ENCODE measurements at regions not wholly inside any gene's neighbourhood (a gene's known extent, or its start where the extent isn't known, plus 50 kb on each side); places are given as distances from the start of the nearest gene placed in this dataset.
A peak's percentile ranks its signal among the peaks of the same experiment; 100 is the strongest.

- DNase-seq (no peak), ATAC-seq (ENCODE audit: low read depth) (no peak)
- Histone ChIP-seq H3K4me2 (ENCODE audit: low read depth, low read length) (no peak overlapping the region), H4K8ac (ENCODE audit: low read depth in 2 of 2, low read length in 2 of 2) (no peak overlapping the region; a peak in 1 of 4 replicates), H3K27me3 (ENCODE audit: control insufficient read depth, insufficient read depth, low read length) (no peaks in the 10 kb centered on the region), H4K5ac (ENCODE audit: low read depth, low read length) (no peak overlapping the region), H3K9me1 (ENCODE audit: insufficient read depth, low read length) (peaks cover 32% of the 10 kb centered on the region), H3K9ac (ENCODE audit: low read depth, low read length) (no peak overlapping the region), H3K27ac (ENCODE audit: insufficient read depth, low read length) (no peak overlapping the region), H3K36me3 (ENCODE audit: control insufficient read depth, insufficient read depth, low read length) (no peaks in the 10 kb centered on the region), H4K91ac (ENCODE audit: insufficient read depth, low read depth, low read length) (peak overlapping the region; percentile 62; the same call in 1 of the 2 replicates), H2AK5ac (ENCODE audit: low read depth, low read length) (peak overlapping the region; percentile 94; the same call in 1 of the 2 replicates), H2BK5ac (ENCODE audit: low read depth, low read length, poor library complexity, severe bottlenecking) (no peak overlapping the region), H3K18ac (ENCODE audit: low read depth, low read length) (no peak overlapping the region), H3K56ac (ENCODE audit: extremely low read depth, insufficient read depth, low read length) (no peak overlapping the region; the same call in 1 of the 2 replicates), H2BK15ac (ENCODE audit: low read depth, low read length) (peak overlapping the region; percentile 64; the same call in 2 of the 3 replicates), H3K79me1 (ENCODE audit: low read depth in 1 of 2, low read length in 2 of 2) (0 out of 4 replicates have a peak, but pooled peaks cover 0 to 6% of the 10 kb centered on the region in 2 experiments), H4K20me1 (ENCODE audit: insufficient read depth, low read length) (no peaks in the 10 kb centered on the region), H3K9me3 (ENCODE audit: control insufficient read depth, insufficient read depth, low read length) (no peaks in the 10 kb centered on the region), H2AK9ac (replicated peaks; ENCODE audit: low read depth, low read length, poor library complexity) (peak overlapping the region; percentile 55), H3K4me1 (ENCODE audit: control insufficient read depth, insufficient read depth, low read length) (peaks cover 24% of the 10 kb centered on the region), H3K14ac (replicated peaks; ENCODE audit: low read depth, low read length) (peak overlapping the region; percentile 74), H3K4me3 (ENCODE audit: insufficient read depth, low read depth, low read length) (no peak overlapping the region), H2BK20ac (ENCODE audit: low read depth, low read length) (peak overlapping the region; percentile 63), H3K4ac (ENCODE audit: low read depth, low read length) (peak overlapping the region; percentile 81), H2AFZ (replicated peaks; ENCODE audit: low read length, poor library complexity) (peak overlapping the region; percentile 40), H3K23ac (ENCODE audit: low read depth, low read length) (no peak overlapping the region; the same call in 1 of the 2 replicates), H2BK120ac (ENCODE audit: low read depth, low read length) (peak overlapping the region; percentile 98)
- WGBS, 2 experiments (ENCODE audit: extremely low coverage in 2 of 2, insufficient read length in 1 of 2): 14% methylated on average over 1 of the region's 4 CpGs; no CpG with 5 or more reads in 1 of the 2 experiments
- BruUV-seq (replicated peaks): no TSS peak
- dilution Hi-C loops (cut with HindIII; ENCODE audit: low sequenced_read_pairs, unreplicated experiment) (no loop called here), intact Hi-C loops (cut with micrococcal nuclease) (loop anchor here (10.0 kb wide), 1 partner anchor 92 kb away; no protein-coding TSS in a partner anchor), in situ Hi-C loops (cut with MboI; ENCODE audit: low sequenced_read_pairs) (no loop called here)
- CTCF ChIA-PET: no interaction called here
- POLR2A ChIA-PET (ENCODE audit: unreplicated experiment): no interaction called here
- TF ChIP-seq POLR2A (IDR thresholded peaks at IDR 0.05; ENCODE audit: low read depth, low read length) (no peak), SMC3 (IDR thresholded peaks at IDR 0.05; ENCODE audit: low read depth, low read length) (no peak), CHD1 (IDR thresholded peaks at IDR 0.05; ENCODE audit: low read depth, low read length) (no peak), MAFK (IDR thresholded peaks at IDR 0.05; ENCODE audit: low read depth, low read length) (no peak), CEBPB (IDR thresholded peaks at IDR 0.05; ENCODE audit: low read depth, low read length) (no peak), RCOR1 (IDR thresholded peaks at IDR 0.05; ENCODE audit: insufficient replicate concordance, low read length) (no peak), MAZ (IDR thresholded peaks at IDR 0.05; ENCODE audit: borderline replicate concordance, low read depth, low read length) (no peak), RAD21 (IDR thresholded peaks at IDR 0.05; ENCODE audit: low read length) (no peak), RFX5 (IDR thresholded peaks at IDR 0.05; ENCODE audit: low read depth, low read length) (no peak), NFE2L2 (IDR thresholded peaks at IDR 0.05; ENCODE audit: low read depth, low read length) (no peak), MXI1 (IDR thresholded peaks at IDR 0.05; ENCODE audit: borderline replicate concordance, low read depth, low read length) (no peak), BHLHE40 (IDR thresholded peaks at IDR 0.05; ENCODE audit: low read depth, low read length) (no peak), FOS (IDR thresholded peaks at IDR 0.05; ENCODE audit: low read depth, low read length) (no peak)
- TF ChIP-seq, protein P1, sequence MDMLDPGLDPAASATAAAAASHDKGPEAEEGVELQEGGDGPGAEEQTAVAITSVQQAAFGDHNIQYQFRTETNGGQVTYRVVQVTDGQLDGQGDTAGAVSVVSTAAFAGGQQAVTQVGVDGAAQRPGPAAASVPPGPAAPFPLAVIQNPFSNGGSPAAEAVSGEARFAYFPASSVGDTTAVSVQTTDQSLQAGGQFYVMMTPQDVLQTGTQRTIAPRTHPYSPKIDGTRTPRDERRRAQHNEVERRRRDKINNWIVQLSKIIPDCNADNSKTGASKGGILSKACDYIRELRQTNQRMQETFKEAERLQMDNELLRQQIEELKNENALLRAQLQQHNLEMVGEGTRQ (IDR thresholded peaks at IDR 0.05; ENCODE audit: low read depth, low read length): no peak
- TF ChIP-seq, protein P2, sequence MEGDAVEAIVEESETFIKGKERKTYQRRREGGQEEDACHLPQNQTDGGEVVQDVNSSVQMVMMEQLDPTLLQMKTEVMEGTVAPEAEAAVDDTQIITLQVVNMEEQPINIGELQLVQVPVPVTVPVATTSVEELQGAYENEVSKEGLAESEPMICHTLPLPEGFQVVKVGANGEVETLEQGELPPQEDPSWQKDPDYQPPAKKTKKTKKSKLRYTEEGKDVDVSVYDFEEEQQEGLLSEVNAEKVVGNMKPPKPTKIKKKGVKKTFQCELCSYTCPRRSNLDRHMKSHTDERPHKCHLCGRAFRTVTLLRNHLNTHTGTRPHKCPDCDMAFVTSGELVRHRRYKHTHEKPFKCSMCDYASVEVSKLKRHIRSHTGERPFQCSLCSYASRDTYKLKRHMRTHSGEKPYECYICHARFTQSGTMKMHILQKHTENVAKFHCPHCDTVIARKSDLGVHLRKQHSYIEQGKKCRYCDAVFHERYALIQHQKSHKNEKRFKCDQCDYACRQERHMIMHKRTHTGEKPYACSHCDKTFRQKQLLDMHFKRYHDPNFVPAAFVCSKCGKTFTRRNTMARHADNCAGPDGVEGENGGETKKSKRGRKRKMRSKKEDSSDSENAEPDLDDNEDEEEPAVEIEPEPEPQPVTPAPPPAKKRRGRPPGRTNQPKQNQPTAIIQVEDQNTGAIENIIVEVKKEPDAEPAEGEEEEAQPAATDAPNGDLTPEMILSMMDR (conservative IDR thresholded peaks at IDR 0.05; ENCODE audit: low read depth, low read length): no peak
Measured at GRCh38 chr17:37826497-37827430, 81.9 kb upstream of the HNF1B start.
